ENCODE measurements at regions not wholly inside any gene's neighbourhood (a gene's known extent, or its start where the extent isn't known, plus 50 kb on each side); places are given as distances from the start of the nearest gene placed in this dataset.

DNA sequence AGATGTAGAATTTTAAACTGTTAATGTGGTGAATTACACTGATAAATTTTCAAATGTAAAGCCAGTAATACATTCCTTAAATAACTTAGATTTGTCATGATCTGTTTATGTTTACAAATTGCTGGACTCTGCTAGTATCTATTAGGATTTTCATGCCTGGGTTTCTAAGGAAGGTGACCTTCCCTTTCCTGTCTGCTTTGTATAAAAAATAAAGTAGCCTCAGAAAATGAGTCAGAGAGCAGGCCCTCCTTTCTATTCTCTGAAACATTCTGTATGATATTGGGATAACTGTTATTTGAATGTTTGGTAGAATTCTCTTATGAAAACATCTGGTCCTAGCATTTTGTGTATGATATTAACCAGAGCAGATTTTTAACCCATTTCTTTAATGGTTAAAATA is 255.3 kb downstream of the SYK start:
- POLR2A ChIA-PET (ENCODE audit: low non-redundant PET) = no interaction called here
- intact Hi-C loops (cut with micrococcal nuclease; ENCODE audit: unreplicated experiment) = no loop called here

DNA sequence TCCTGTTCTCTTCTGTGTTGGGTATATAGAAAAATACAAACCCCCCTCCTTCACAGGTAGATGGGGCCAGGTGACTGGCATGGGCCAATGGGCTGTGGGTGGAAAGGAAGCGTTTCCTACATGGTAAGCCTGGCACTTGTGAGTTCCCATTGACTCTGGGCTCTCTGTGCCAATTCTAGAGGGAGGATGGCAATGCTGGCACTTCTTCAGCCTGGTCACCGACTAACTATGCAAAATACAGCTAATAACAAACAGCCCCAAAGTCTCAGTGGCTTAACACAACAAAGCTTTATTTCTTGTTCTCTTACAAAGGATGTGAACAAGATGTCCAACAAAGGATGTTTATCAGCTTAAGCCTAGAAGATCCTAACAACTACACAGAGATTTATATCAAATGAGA is 258.1 kb downstream of the SYK start:
- H3K9me3 ChIP-seq (ENCODE audit: low read depth, low read length, poor library complexity, severe bottlenecking) = no peaks in the 10 kb centered on the region
- TF ChIP-seq, protein P1, sequence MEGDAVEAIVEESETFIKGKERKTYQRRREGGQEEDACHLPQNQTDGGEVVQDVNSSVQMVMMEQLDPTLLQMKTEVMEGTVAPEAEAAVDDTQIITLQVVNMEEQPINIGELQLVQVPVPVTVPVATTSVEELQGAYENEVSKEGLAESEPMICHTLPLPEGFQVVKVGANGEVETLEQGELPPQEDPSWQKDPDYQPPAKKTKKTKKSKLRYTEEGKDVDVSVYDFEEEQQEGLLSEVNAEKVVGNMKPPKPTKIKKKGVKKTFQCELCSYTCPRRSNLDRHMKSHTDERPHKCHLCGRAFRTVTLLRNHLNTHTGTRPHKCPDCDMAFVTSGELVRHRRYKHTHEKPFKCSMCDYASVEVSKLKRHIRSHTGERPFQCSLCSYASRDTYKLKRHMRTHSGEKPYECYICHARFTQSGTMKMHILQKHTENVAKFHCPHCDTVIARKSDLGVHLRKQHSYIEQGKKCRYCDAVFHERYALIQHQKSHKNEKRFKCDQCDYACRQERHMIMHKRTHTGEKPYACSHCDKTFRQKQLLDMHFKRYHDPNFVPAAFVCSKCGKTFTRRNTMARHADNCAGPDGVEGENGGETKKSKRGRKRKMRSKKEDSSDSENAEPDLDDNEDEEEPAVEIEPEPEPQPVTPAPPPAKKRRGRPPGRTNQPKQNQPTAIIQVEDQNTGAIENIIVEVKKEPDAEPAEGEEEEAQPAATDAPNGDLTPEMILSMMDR (conservative IDR thresholded peaks at IDR 0.05; ENCODE audit: low read depth, low read length) = no peak
- no peak for TF ChIP-seq EZH2 (IDR thresholded peaks at IDR 0.05; ENCODE audit: borderline replicate concordance, low read depth, low read length, poor library complexity, severe bottlenecking)
- H3K36me3 ChIP-seq (ENCODE audit: insufficient read depth, low read length, poor library complexity, severe bottlenecking) = no peaks in the 10 kb centered on the region
- BruUV-seq (replicated peaks) = no TSS peak
- H3K4me3 ChIP-seq (ENCODE audit: low read depth, low read length, poor library complexity, severe bottlenecking) = no peak overlapping the region
- ChIA-PET POLR2A (ENCODE audit: low non-redundant PET) (no interaction called here), CTCF (no interaction called here)
- no peaks in the 10 kb centered on the region for H3K4me1 ChIP-seq (ENCODE audit: insufficient read depth, low read length, poor library complexity, severe bottlenecking)
- H3K27ac ChIP-seq (ENCODE audit: low read depth, low read length, poor library complexity, severe bottlenecking) = no peak overlapping the region
- H3K27me3 ChIP-seq (replicated peaks; ENCODE audit: insufficient read depth, low read depth, low read length, poor library complexity) = no peaks in the 10 kb centered on the region
- intact Hi-C loops (cut with micrococcal nuclease; ENCODE audit: unreplicated experiment) = no loop called here
- no peak for DNase-seq (ENCODE audit: low spot score)

More for the DNA sequence above, 255.3 kb downstream of the SYK start:
- Histone ChIP-seq H3K36me3 (ENCODE audit: insufficient read depth, low read length, poor library complexity, severe bottlenecking) (no peaks in the 10 kb centered on the region), H3K27me3 (replicated peaks; ENCODE audit: insufficient read depth, low read depth, low read length, poor library complexity) (peaks cover 10% of the 10 kb centered on the region), H3K9me3 (ENCODE audit: low read depth, low read length, poor library complexity, severe bottlenecking) (no peaks in the 10 kb centered on the region), H3K4me3 (ENCODE audit: low read depth, low read length, poor library complexity, severe bottlenecking) (no peak overlapping the region), H3K4me1 (ENCODE audit: insufficient read depth, low read length, poor library complexity, severe bottlenecking) (no peaks in the 10 kb centered on the region), H3K27ac (ENCODE audit: low read depth, low read length, poor library complexity, severe bottlenecking) (no peak overlapping the region)
- no TSS peak for BruUV-seq (replicated peaks)
- no peak for TF ChIP-seq EZH2 (IDR thresholded peaks at IDR 0.05; ENCODE audit: borderline replicate concordance, low read depth, low read length, poor library complexity, severe bottlenecking)
- TF ChIP-seq, protein P1 (conservative IDR thresholded peaks at IDR 0.05; ENCODE audit: low read depth, low read length) = no peak
- no peak for DNase-seq (ENCODE audit: low spot score)
- CTCF ChIA-PET = no interaction called here

DNA sequence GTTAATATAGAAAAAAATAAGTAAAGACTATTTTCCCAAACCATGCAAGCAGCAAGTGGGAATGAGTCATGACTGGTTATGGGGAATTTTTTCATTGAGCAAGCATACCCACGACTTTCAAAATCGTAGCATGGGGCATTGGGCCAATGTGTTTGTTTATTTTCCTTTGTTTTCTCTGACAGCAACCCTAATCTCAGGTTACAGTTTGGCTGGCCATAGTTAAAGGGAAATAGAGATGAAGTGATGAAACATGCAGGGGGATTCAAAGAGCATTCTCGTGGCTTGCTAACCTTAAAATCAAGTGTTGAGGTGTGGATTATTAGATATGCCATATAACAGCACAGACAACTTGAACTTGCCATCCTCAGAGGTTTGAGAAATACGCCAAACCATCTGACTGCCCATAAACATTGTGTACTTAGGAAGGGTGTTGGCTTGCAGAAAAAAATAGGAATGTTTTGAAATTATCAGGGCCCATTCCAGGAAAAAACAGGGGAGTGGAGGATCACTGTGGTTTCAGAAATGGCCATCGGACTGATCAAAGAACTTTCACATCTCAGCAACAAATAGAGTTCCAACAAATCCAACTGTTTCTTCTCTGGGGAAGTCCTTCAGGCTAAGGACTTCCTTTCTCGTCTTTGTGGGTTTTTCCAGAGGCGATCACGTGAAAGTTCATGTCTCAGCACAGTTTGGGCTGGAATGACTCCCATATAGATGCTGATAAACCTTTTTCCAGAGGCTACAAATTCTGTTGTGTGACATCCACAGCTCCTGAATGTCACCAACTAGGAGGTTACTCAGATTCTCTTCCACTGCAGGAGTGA is 259.1 kb downstream of the SYK start:
- TF ChIP-seq, protein P1 (conservative IDR thresholded peaks at IDR 0.05; ENCODE audit: low read depth, low read length) = no peak
- TF ChIP-seq EZH2 (IDR thresholded peaks at IDR 0.05; ENCODE audit: borderline replicate concordance, low read depth, low read length, poor library complexity, severe bottlenecking) = no peak
- no TSS peak for BruUV-seq (replicated peaks)
- no peak overlapping the region for H3K27ac ChIP-seq (ENCODE audit: low read depth, low read length, poor library complexity, severe bottlenecking)
- POLR2A ChIA-PET (ENCODE audit: low non-redundant PET) = no interaction called here
- no peaks in the 10 kb centered on the region for H3K9me3 ChIP-seq (ENCODE audit: low read depth, low read length, poor library complexity, severe bottlenecking)
- H3K36me3 ChIP-seq (ENCODE audit: insufficient read depth, low read length, poor library complexity, severe bottlenecking) = no peaks in the 10 kb centered on the region
- intact Hi-C loops (cut with micrococcal nuclease; ENCODE audit: unreplicated experiment) = no loop called here
- H3K4me1 ChIP-seq (ENCODE audit: insufficient read depth, low read length, poor library complexity, severe bottlenecking) = no peaks in the 10 kb centered on the region
- CTCF ChIA-PET = no interaction called here
- no peak for DNase-seq (ENCODE audit: low spot score)
- no peaks in the 10 kb centered on the region for H3K27me3 ChIP-seq (replicated peaks; ENCODE audit: insufficient read depth, low read depth, low read length, poor library complexity)
- H3K4me3 ChIP-seq (ENCODE audit: low read depth, low read length, poor library complexity, severe bottlenecking) = no peak overlapping the region
